Brain microvascular endothelial cell (primary cell): ENCODE measurements at regions not wholly inside any gene's neighbourhood (a gene's known extent, or its start where the extent isn't known, plus 50 kb on each side); places are given as distances from the start of the nearest gene placed in this dataset.
A peak's percentile ranks its signal among the peaks of the same experiment; 100 is the strongest.

Experiments
- DNase-seq: peaks from one replicate; pipeline ENCODE4 v3.0.0-alpha.2; 2020
- H3K27ac ChIP-seq: fragments of 250-450 bp; sonication (Bioruptor Pico); 2 replicates; pipeline ENCODE4 v1.5.1; 2020; ENCODE audit warnings: mild to moderate bottlenecking, moderate library complexity
- H3K27me3 ChIP-seq: fragments of 250-450 bp; sonication (Bioruptor Pico); replicated peaks from 2 replicates; pipeline ENCODE4 v1.5.1; 2020; ENCODE audit warnings: mild to moderate bottlenecking
- H3K36me3 ChIP-seq: fragments of 250-450 bp; sonication (Bioruptor Pico); replicated peaks from 2 replicates; pipeline ENCODE4 v1.5.1; 2020; ENCODE audit warnings: mild to moderate bottlenecking
- H3K4me3 ChIP-seq: 2 replicates; pipeline ENCODE4 v1.5.1; 2011; ENCODE audit warnings: low read depth, mild to moderate bottlenecking, control low read depth, low read length, moderate library complexity
- CTCF ChIP-seq: IDR thresholded peaks from 2 replicates; pipeline ENCODE4 v1.5.1; 2011; ENCODE audit warnings: low read depth, mild to moderate bottlenecking, moderate library complexity, low read length, control low read depth, inconsistent platforms; ENCODE audit errors: missing control alignments
- in situ Hi-C: cut with HindIII; loops from 2 replicates; pipeline ENCODE4 v1.10.0; 2017; ENCODE audit warnings: low sequenced_read_pairs, low pct_ligation_motif_present

- Histone ChIP-seq H3K27me3 (no peaks in the 10 kb centered on the region), H3K4me3 (no peak overlapping the region), H3K27ac (no peak overlapping the region), H3K36me3 (no peaks in the 10 kb centered on the region)
- in situ Hi-C loops, result no loop called here
- no peak for DNase-seq
- no peak for TF ChIP-seq CTCF
Observed at GRCh38 chr4:23009093-23009492, 316.4 kb downstream of the GBA3 start.

- DNase-seq, result no peak
- Histone ChIP-seq H3K4me3 (no peak overlapping the region), H3K27me3 (no peaks in the 10 kb centered on the region), H3K27ac (peak overlapping the region; percentile 33), H3K36me3 (no peaks in the 10 kb centered on the region)
- TF ChIP-seq CTCF, result no peak
- in situ Hi-C loops, result no loop called here
Observed at GRCh38 chr4:23006756-23007155, 314.0 kb downstream of the GBA3 start.

DNA sequence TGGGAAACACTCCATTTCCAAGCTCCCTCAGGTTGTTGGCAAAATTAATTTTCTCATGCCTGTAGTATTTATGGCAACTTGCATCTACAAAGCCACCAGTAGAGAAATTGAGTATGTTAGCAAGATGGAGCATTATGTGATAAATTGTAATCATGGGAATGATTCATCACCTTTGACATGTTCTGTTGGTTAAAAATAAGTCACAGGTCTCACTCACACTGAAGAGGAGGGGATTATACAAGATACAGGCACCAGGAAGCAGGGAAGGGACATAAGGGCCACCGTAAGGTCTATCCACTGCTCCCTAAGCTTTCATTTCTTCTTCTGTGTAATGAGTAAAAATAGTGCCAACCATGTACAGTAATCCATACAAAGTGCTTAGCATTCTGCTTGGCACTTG is 313.0 kb downstream of the GBA3 start:
- Histone ChIP-seq H3K36me3 (no peaks in the 10 kb centered on the region), H3K4me3 (no peak overlapping the region), H3K27ac (no peak overlapping the region), H3K27me3 (no peaks in the 10 kb centered on the region)
- in situ Hi-C loops, result no loop called here
- no peak for TF ChIP-seq CTCF
- DNase-seq, result no peak

DNA sequence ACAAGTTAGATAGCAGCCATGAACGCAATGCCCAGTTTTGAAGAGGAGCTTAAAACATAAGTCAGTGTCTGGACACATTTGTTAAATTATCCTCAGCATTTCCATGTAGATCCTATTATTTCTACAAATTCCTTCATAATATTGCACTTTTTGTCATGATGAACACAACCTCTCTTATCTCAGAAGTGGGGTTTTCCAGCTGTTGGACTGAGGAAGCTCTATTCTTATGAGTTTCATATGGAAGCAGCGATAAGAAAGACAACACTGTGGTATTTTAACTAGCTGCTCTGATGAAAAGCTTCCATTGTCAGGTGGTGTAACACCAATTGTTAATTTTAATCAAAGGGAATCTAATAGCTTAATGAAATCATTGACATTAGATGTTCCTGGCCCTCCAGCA is 308.7 kb downstream of the GBA3 start:
- no peak for TF ChIP-seq CTCF

DNA sequence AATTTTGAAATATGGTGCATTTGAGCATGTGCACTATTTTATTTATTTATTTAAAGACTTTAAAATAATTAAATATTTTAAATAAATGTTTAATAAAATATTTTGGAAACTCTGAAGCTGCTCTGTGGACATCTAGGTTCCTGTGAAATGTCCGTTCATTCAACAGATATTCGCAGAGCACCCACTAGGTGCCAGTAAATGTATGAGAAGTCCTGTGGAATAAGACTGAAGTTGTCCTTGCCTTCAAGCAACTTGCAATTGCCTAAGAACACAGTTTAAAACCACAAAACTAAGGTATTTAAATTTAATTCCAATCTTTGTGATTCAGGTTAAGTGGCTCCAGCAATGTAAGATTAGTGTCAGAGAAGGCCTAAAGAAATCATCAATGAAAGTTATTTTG is 306.7 kb downstream of the GBA3 start:
- peak; percentile 45 for TF ChIP-seq CTCF
- no peak for DNase-seq
- in situ Hi-C loops, result no loop called here

More for the DNA sequence above, 308.7 kb downstream of the GBA3 start:
- DNase-seq, result no peak
- Histone ChIP-seq H3K36me3 (no peaks in the 10 kb centered on the region), H3K4me3 (no peak overlapping the region), H3K27me3 (no peaks in the 10 kb centered on the region), H3K27ac (no peak overlapping the region)
- in situ Hi-C loops, result no loop called here

GRCh38 chr4:22997358-22998224 is 304.9 kb downstream of the GBA3 start:
- in situ Hi-C loops, result no loop called here
- no peak for TF ChIP-seq CTCF
- no peak overlapping the region for H3K27ac ChIP-seq
- H3K27me3 ChIP-seq, result no peaks in the 10 kb centered on the region
- DNase-seq, result no peak
- no peak overlapping the region for H3K4me3 ChIP-seq
- no peaks in the 10 kb centered on the region for H3K36me3 ChIP-seq

More for the DNA sequence above, 306.7 kb downstream of the GBA3 start:
- H3K36me3 ChIP-seq, result no peaks in the 10 kb centered on the region
- H3K27ac ChIP-seq, result no peak overlapping the region
- H3K4me3 ChIP-seq, result no peak overlapping the region
- no peaks in the 10 kb centered on the region for H3K27me3 ChIP-seq
